ENCODE measurements at regions not wholly inside any gene's neighbourhood (a gene's known extent, or its start where the extent isn't known, plus 50 kb on each side); places are given as distances from the start of the nearest gene placed in this dataset.

- no peak for TF ChIP-seq CTCF (IDR thresholded peaks at IDR 0.05)
- no peak for TF ChIP-seq POLR2A (IDR thresholded peaks at IDR 0.05)
Observed at GRCh38 chr5:158407824-158408195, 548.9 kb upstream of the CLINT1 start.
